HG02870 (cell line): ENCODE measurements at regions not wholly inside any gene's neighbourhood (a gene's known extent, or its start where the extent isn't known, plus 50 kb on each side); places are given as distances from the start of the nearest gene placed in this dataset.
"Not testable (repeated sequence)": the region's sequence is repeated elsewhere in the genome, so short reads cannot be mapped to it uniquely, and the experiment has no call there.

Experiments
- ATAC-seq: cut with Tn5 transposase; IDR thresholded peaks from one replicate; pipeline ENCODE4 v1.9.1; 2021; ENCODE audit warnings: mild to moderate bottlenecking, moderate library complexity; ENCODE audit not compliant: unreplicated experiment

- no peak for ATAC-seq
Measured at GRCh38 chr11:41519696-41520095, 60.2 kb upstream of the LRRC4C start.

GRCh38 chr11:41522391-41522790, 62.9 kb upstream of the LRRC4C start:
- ATAC-seq = no peak

- ATAC-seq = no peak
Measured at GRCh38 chr11:41522899-41523672, 63.6 kb upstream of the LRRC4C start.

GRCh38 chr11:41527530-41527929, 68.1 kb upstream of the LRRC4C start:
- ATAC-seq = no peak

- ATAC-seq = no peak
Measured at GRCh38 chr11:41532413-41532812, 73.0 kb upstream of the LRRC4C start.

- no peak for ATAC-seq
Measured at GRCh38 chr11:41533761-41534160, 74.3 kb upstream of the LRRC4C start.

GRCh38 chr11:41534391-41534790, 74.9 kb upstream of the LRRC4C start:
- no peak for ATAC-seq

GRCh38 chr11:41534861-41535260, 75.4 kb upstream of the LRRC4C start:
- no peak for ATAC-seq

- no peak for ATAC-seq
Measured at GRCh38 chr11:41536021-41536568, 76.6 kb upstream of the LRRC4C start.

GRCh38 chr11:41544902-41545301, 85.5 kb upstream of the LRRC4C start:
- not testable (repeated sequence) for ATAC-seq

- no peak for ATAC-seq
Measured at GRCh38 chr11:41578421-41579051, 119.1 kb upstream of the LRRC4C start.

- ATAC-seq = no peak
Measured at GRCh38 chr11:41579546-41579945, 120.1 kb upstream of the LRRC4C start.

GRCh38 chr11:41609511-41609910, 150.1 kb upstream of the LRRC4C start:
- no peak for ATAC-seq

- ATAC-seq = no peak
Measured at GRCh38 chr11:41612415-41612814, 153.0 kb upstream of the LRRC4C start.

- no peak for ATAC-seq
Measured at GRCh38 chr11:41613326-41613725, 153.9 kb upstream of the LRRC4C start.

- no peak for ATAC-seq
Measured at GRCh38 chr11:41622707-41623359, 163.4 kb upstream of the LRRC4C start.

- ATAC-seq = no peak
Measured at GRCh38 chr11:41659985-41660384, 200.5 kb upstream of the LRRC4C start.

- ATAC-seq = no peak
Measured at GRCh38 chr11:41660585-41660984, 201.1 kb upstream of the LRRC4C start.

- ATAC-seq = no peak
Measured at GRCh38 chr11:41665441-41666360, 206.2 kb upstream of the LRRC4C start.

- no peak for ATAC-seq
Measured at GRCh38 chr11:41666951-41667653, 207.7 kb upstream of the LRRC4C start.
